ENCODE measurements at regions not wholly inside any gene's neighbourhood (a gene's known extent, or its start where the extent isn't known, plus 50 kb on each side); places are given as distances from the start of the nearest gene placed in this dataset.

GRCh38 chr22:49039625-49040024 is 788.0 kb downstream of the BRD1 start (continued):
- TF ChIP-seq ZNF462 (CRISPR knock-in tag; IDR thresholded peaks at IDR 0.05) (no peak), NANOG (IDR thresholded peaks at IDR 0.05; ENCODE audit: borderline replicate concordance) (no peak), EZH2 (IDR thresholded peaks at IDR 0.05; ENCODE audit: low read depth, unreplicated experiment) (no peak), POLR2AphosphoS5 (IDR thresholded peaks at IDR 0.05; ENCODE audit: low read depth) (no peak), ETS1 (IDR thresholded peaks at IDR 0.05) (no peak), STAT1 (IDR thresholded peaks at IDR 0.05; ENCODE audit: unreplicated experiment) (no peak)

- H3K9me3 Mint-ChIP-seq = peaks cover 8% of the 10 kb centered on the region
- H3K79me2 ChIP-seq (replicated peaks; ENCODE audit: insufficient read depth) = no peaks in the 10 kb centered on the region
- H3K4me1 Mint-ChIP-seq = peaks cover 6% of the 10 kb centered on the region
- no peaks in the 10 kb centered on the region for H3K27me3 ChIP-seq (ENCODE audit: insufficient read depth)
- H3K4me3 Mint-ChIP-seq = no peak overlapping the region
- no peaks in the 10 kb centered on the region for H3F3A ChIP-seq (replicated peaks; ENCODE audit: low read depth)
- H3K9me2 ChIP-seq (ENCODE audit: insufficient read depth) = no peaks in the 10 kb centered on the region
- no peaks in the 10 kb centered on the region for H4K20me1 ChIP-seq (replicated peaks; ENCODE audit: insufficient read depth)
- H3K4me1 ChIP-seq (ENCODE audit: insufficient read depth) = no peaks in the 10 kb centered on the region
- no peak overlapping the region for H3K27ac ChIP-seq (ENCODE audit: low read depth)
- H3K27ac Mint-ChIP-seq = no peak overlapping the region
- H3K36me3 ChIP-seq (ENCODE audit: insufficient read depth) = no peaks in the 10 kb centered on the region; the same call in 1 of the 2 replicates
- DNase-seq (ENCODE audit: low spot score) (no peak), ATAC-seq (no peak)
- no peak overlapping the region for H2AFZ ChIP-seq
- H3K4me3 ChIP-seq = no peak overlapping the region
- H3K36me3 Mint-ChIP-seq (ENCODE audit: low read depth) = no peaks in the 10 kb centered on the region; the same call in 2 of the 3 replicates
- peaks cover 15% of the 10 kb centered on the region for H3K27me3 Mint-ChIP-seq (ENCODE audit: insufficient read depth, low read depth, poor library complexity)
- no peak overlapping the region for H3K4me2 ChIP-seq
- TF ChIP-seq CTCF (conservative IDR thresholded peaks at IDR 0.05; ENCODE audit: low read depth in 2 of 2) (no peak), JUNB (IDR thresholded peaks at IDR 0.05; ENCODE audit: unreplicated experiment) (no peak), ETS1 (IDR thresholded peaks at IDR 0.05) (no peak), EZH2 (IDR thresholded peaks at IDR 0.05; ENCODE audit: low read depth, unreplicated experiment) (no peak), STAT1 (IDR thresholded peaks at IDR 0.05; ENCODE audit: unreplicated experiment) (no peak), ZNF331 (CRISPR knock-in tag; IDR thresholded peaks at IDR 0.05; ENCODE audit: low read depth) (no peak), ZNF114 (CRISPR knock-in tag; IDR thresholded peaks at IDR 0.05) (no peak), REST (IDR thresholded peaks at IDR 0.05; ENCODE audit: unreplicated experiment) (no peak)
Observed at GRCh38 chr22:49037701-49038245, 789.9 kb downstream of the BRD1 start.

Data from GM23338 (cell line).